ENCODE measurements at regions not wholly inside any gene's neighbourhood (a gene's known extent, or its start where the extent isn't known, plus 50 kb on each side); places are given as distances from the start of the nearest gene placed in this dataset.

DNA sequence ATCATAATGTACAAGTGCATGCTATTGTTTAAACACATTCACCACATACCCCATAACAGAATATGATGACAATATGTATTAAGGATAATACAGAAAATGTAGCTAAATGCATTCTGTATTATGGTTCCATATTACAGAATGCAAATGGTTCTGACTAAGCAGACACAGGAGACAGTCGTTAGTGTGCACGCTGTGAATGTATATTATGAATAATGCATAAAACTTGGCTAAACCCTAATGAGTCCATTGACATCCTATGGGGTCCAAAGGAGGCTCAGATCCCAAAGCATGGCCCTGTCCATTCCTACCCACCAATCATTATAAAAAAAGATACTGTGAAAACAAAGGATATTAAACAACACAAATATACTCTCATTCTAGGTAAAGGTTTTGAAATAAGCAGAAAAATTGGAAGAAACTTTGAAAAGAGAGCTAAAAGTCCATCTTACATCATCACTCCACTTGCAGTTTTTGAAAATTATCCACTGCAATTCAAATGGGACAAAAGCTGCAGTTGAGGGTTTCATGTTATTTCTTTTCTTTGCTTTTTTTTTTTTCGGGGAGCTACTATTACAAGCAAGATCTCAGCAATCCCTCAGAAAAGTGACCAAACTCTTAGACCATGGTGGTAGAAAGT, 415.1 kb downstream of the BCAT1 start:
- Histone ChIP-seq H2AFZ (ENCODE audit: low read depth, low read length, poor library complexity, severe bottlenecking) (no peak overlapping the region), H3K27ac (ENCODE audit: low read depth, low read length) (no peak overlapping the region), H3K4me3 (replicated peaks in 1 of 2; ENCODE audit: low read depth in 1 of 2, low read length in 2 of 2) (no peak overlapping the region), H3K9me2 (ENCODE audit: insufficient read depth) (no peaks in the 10 kb centered on the region), H3K9ac (ENCODE audit: low read length) (no peak overlapping the region), H3K36me3 (ENCODE audit: control insufficient read depth in 1 of 2, insufficient read depth in 2 of 2, low read length in 2 of 2) (no peaks in the 10 kb centered on the region), H4K20me1 (ENCODE audit: insufficient read depth) (no peaks in the 10 kb centered on the region), H3K9me3 (ENCODE audit: control insufficient read depth in 1 of 2, insufficient read depth in 1 of 2, low read depth in 1 of 2, low read length in 2 of 2) (peaks cover 10 to 15% of the 10 kb centered on the region in 2 experiments; a peak in 3 of 4 replicates), H3K4me2 (ENCODE audit: low read length) (no peak overlapping the region), H3K27me3 (ENCODE audit: insufficient read depth, low read length) (no peaks in the 10 kb centered on the region), H3K4me1 (ENCODE audit: control insufficient read depth in 1 of 2, insufficient read depth in 2 of 2, low read length in 2 of 2) (no peaks in the 10 kb centered on the region), H3K79me2 (ENCODE audit: insufficient read depth, low read length) (no peaks in the 10 kb centered on the region)
- DNase-seq (ENCODE audit: low read depth, low spot score) (no peak), ATAC-seq (no peak)
- ChIA-PET RAD21 (ENCODE audit: low non-redundant PET in 1 of 2, low total read pairs in 2 of 2, uncharacterized antibody in 2 of 2, unreplicated experiment in 2 of 2) (no interaction called here), CTCF (no interaction called here), POLR2A (no interaction called here)
- TF ChIP-seq ELF1 (IDR thresholded peaks at IDR 0.05; ENCODE audit: borderline replicate concordance, low read depth): no peak
- TF ChIP-seq CBX3 (IDR thresholded peaks at IDR 0.05; ENCODE audit: low read depth): no peak
- no peak for TF ChIP-seq CEBPB (IDR thresholded peaks at IDR 0.05; ENCODE audit: low read depth)
- TF ChIP-seq ZNF274 (IDR thresholded peaks at IDR 0.05; ENCODE audit: low read depth, low read length): no peak
- no peak for TF ChIP-seq EGR1 (IDR thresholded peaks at IDR 0.05; ENCODE audit: low read depth)
- TF ChIP-seq, protein P1, sequence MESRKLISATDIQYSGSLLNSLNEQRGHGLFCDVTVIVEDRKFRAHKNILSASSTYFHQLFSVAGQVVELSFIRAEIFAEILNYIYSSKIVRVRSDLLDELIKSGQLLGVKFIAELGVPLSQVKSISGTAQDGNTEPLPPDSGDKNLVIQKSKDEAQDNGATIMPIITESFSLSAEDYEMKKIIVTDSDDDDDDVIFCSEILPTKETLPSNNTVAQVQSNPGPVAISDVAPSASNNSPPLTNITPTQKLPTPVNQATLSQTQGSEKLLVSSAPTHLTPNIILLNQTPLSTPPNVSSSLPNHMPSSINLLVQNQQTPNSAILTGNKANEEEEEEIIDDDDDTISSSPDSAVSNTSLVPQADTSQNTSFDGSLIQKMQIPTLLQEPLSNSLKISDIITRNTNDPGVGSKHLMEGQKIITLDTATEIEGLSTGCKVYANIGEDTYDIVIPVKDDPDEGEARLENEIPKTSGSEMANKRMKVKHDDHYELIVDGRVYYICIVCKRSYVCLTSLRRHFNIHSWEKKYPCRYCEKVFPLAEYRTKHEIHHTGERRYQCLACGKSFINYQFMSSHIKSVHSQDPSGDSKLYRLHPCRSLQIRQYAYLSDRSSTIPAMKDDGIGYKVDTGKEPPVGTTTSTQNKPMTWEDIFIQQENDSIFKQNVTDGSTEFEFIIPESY (IDR thresholded peaks at IDR 0.05; ENCODE audit: extremely low read depth, insufficient replicate concordance, low read length): no peak
- TF ChIP-seq EZH2 (IDR thresholded peaks at IDR 0.05): no peak
- no peak for TF ChIP-seq SP1 (IDR thresholded peaks at IDR 0.05; ENCODE audit: low read depth)
- TF ChIP-seq JUND (IDR thresholded peaks at IDR 0.05): no peak
- no peak for TF ChIP-seq SRF (IDR thresholded peaks at IDR 0.05; ENCODE audit: low read depth)
- TF ChIP-seq, protein P2, sequence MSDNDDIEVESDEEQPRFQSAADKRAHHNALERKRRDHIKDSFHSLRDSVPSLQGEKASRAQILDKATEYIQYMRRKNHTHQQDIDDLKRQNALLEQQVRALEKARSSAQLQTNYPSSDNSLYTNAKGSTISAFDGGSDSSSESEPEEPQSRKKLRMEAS (IDR thresholded peaks at IDR 0.05): no peak
- no peak for TF ChIP-seq EZH2phosphoT487 (IDR thresholded peaks at IDR 0.05; ENCODE audit: borderline replicate concordance)
- BruUV-seq (replicated peaks): no TSS peak
- intact Hi-C loops (cut with micrococcal nuclease): no loop called here

All from HCT116 (cell line).